PC-3 (cell line): ENCODE measurements at regions not wholly inside any gene's neighbourhood (a gene's known extent, or its start where the extent isn't known, plus 50 kb on each side); places are given as distances from the start of the nearest gene placed in this dataset.

Source experiments
- ATAC-seq: fragments of 200-7000 bp; cut with Tn5 transposase; 2 replicates; pipeline ENCODE4 v1.9.1; 2020; ENCODE audit warnings: mild to moderate bottlenecking, moderate library complexity
- BruUV-seq: library from RNA; stranded (reverse); fragments of 400-500 nt; replicated peaks from 2 replicates; lab custom pipeline; 2021; lab: Mats Ljungman, UMichigan
- CTCF ChIA-PET: fragments of 300-600 bp; sonication (Branson Sonifier 250); formaldehyde crosslinking; loops from one replicate; lab custom pipeline; 2022; ENCODE audit warnings: antibody characterized with exemption; lab: Charles Lee
- POLR2A ChIA-PET: fragments of 300-600 bp; sonication (Branson Sonifier 250); formaldehyde crosslinking; loops from one replicate; lab custom pipeline; 2022; ENCODE audit warnings: antibody characterized with exemption; ENCODE audit not compliant: unreplicated experiment; lab: Charles Lee
- DNase-seq: peaks from one replicate; pipeline ENCODE4 v3.0.0-alpha.2; 2015
- H2AFZ ChIP-seq: fragments of 300-600 bp; sonication (generic); 2 replicates; pipeline ENCODE4 v1.6.0; 2016; ENCODE audit warnings: antibody characterized with exemption, low read length
- H3F3A ChIP-seq: fragments of 300-600 bp; sonication (generic); one replicate; pipeline ENCODE4 v1.6.0; 2017; ENCODE audit warnings: antibody characterized with exemption, low read length, control low read depth, mild to moderate bottlenecking; ENCODE audit not compliant: unreplicated experiment
- H3K27ac ChIP-seq: fragments of 300-600 bp; sonication (generic); 2 replicates; pipeline ENCODE4 v1.5.1; 2016; ENCODE audit warnings: mild to moderate bottlenecking, low read length
- H3K27me3 ChIP-seq: fragments of 300-600 bp; sonication (generic); 2 replicates; pipeline ENCODE4 v1.6.1; 2016; ENCODE audit warnings: low read length, mixed read lengths
- H3K36me3 ChIP-seq: fragments of 300-600 bp; sonication (generic); 2 replicates; pipeline ENCODE4 v1.6.1; 2016; ENCODE audit warnings: low read depth, mixed run types, low read length, mixed read lengths
- H3K4me1 ChIP-seq: fragments of 300-600 bp; sonication (generic); 2 replicates; pipeline ENCODE4 v1.5.1; 2016; ENCODE audit warnings: low read length; ENCODE audit not compliant: insufficient read depth
- H3K4me2 ChIP-seq: fragments of 300-600 bp; sonication (generic); 2 replicates; pipeline ENCODE4 v1.6.0; 2016; ENCODE audit warnings: low read length
- H3K4me3 ChIP-seq: fragments of 300-600 bp; sonication (generic); 2 replicates; pipeline ENCODE4 v1.5.1; 2016; ENCODE audit warnings: mild to moderate bottlenecking, low read length, mixed read lengths
- H3K79me2 ChIP-seq: fragments of 300-600 bp; sonication (generic); 2 replicates; pipeline ENCODE4 v1.6.1; 2017; ENCODE audit warnings: low read length, mixed read lengths
- H3K9ac ChIP-seq: fragments of 300-600 bp; sonication (generic); 2 replicates; pipeline ENCODE4 v1.6.0; 2016; ENCODE audit warnings: mild to moderate bottlenecking, low read length
- H3K9me2 ChIP-seq: fragments of 300-600 bp; sonication (generic); replicated peaks from 2 replicates; pipeline ENCODE4 v1.6.1; 2016; ENCODE audit warnings: mixed run types, low read length, mixed read lengths
- H3K9me3 ChIP-seq: fragments of 300-600 bp; sonication (generic); 2 replicates; pipeline ENCODE4 v1.6.1; 2016; ENCODE audit warnings: low read length, mixed read lengths
- H4K20me1 ChIP-seq: fragments of 300-600 bp; sonication (generic); 2 replicates; pipeline ENCODE4 v1.6.1; 2016; ENCODE audit warnings: low read length, mixed read lengths
- CTCF ChIP-seq: fragments of 300-600 bp; sonication (generic); conservative IDR thresholded peaks from 2 replicates; pipeline ENCODE4 v1.5.1; 2017; ENCODE audit warnings: antibody characterized with exemption, low read depth, mild to moderate bottlenecking, low read length
- EZH2 ChIP-seq: fragments of 300-600 bp; sonication (generic); IDR thresholded peaks from one replicate; pipeline ENCODE4 v1.6.1; 2017; ENCODE audit warnings: antibody characterized with exemption, mild to moderate bottlenecking, low read length; ENCODE audit not compliant: unreplicated experiment
- EZH2phosphoT487 ChIP-seq: fragments of 300-600 bp; sonication (generic); IDR thresholded peaks from 2 replicates; pipeline ENCODE4 v1.6.1; 2018; ENCODE audit warnings: mild to moderate bottlenecking, antibody characterized with exemption, low read length, borderline replicate concordance
- intact Hi-C: fragments of 100-400 bp; cut with micrococcal nuclease; formaldehyde crosslinking; loops from 2 replicates; pipeline ENCODE4 v1.9.0; 2023

- BruUV-seq, result no TSS peak
Measured at GRCh38 chr11:39458481-39458880, 2001.0 kb downstream of the LRRC4C start.

GRCh38 chr11:39443424-39444022 lies 2015.9 kb downstream of the LRRC4C start:
- H3K79me2 ChIP-seq, result no peaks in the 10 kb centered on the region
- no peaks in the 10 kb centered on the region for H3K9me3 ChIP-seq
- no peak overlapping the region for H3K4me2 ChIP-seq
- ATAC-seq (no peak), DNase-seq (no peak)
- no peaks in the 10 kb centered on the region for H3K36me3 ChIP-seq
- no peaks in the 10 kb centered on the region for H3K4me1 ChIP-seq
- H3K9ac ChIP-seq, result no peak overlapping the region
- H2AFZ ChIP-seq, result no peak overlapping the region
- BruUV-seq, result no TSS peak
- intact Hi-C loops, result no loop called here
- POLR2A ChIA-PET, result no interaction called here
- no peaks in the 10 kb centered on the region for H3F3A ChIP-seq
- TF ChIP-seq EZH2, result no peak
- TF ChIP-seq EZH2phosphoT487, result no peak
- TF ChIP-seq CTCF, result no peak
- no peak overlapping the region for H3K27ac ChIP-seq
- H3K9me2 ChIP-seq, result no peaks in the 10 kb centered on the region
- CTCF ChIA-PET, result no interaction called here
- H4K20me1 ChIP-seq, result no peaks in the 10 kb centered on the region
- H3K27me3 ChIP-seq, result no peaks in the 10 kb centered on the region
- no peak overlapping the region for H3K4me3 ChIP-seq

More at GRCh38 chr11:39458481-39458880, 2001.0 kb downstream of the LRRC4C start:
- CTCF ChIA-PET, result no interaction called here
- Histone ChIP-seq H3K27me3 (no peaks in the 10 kb centered on the region), H3K4me3 (no peak overlapping the region), H3K4me2 (no peak overlapping the region), H3K9ac (no peak overlapping the region), H3F3A (no peaks in the 10 kb centered on the region), H3K36me3 (no peaks in the 10 kb centered on the region), H2AFZ (no peak overlapping the region), H3K4me1 (no peaks in the 10 kb centered on the region), H3K9me3 (no peaks in the 10 kb centered on the region), H3K9me2 (no peaks in the 10 kb centered on the region), H3K27ac (no peak overlapping the region), H4K20me1 (no peaks in the 10 kb centered on the region), H3K79me2 (no peaks in the 10 kb centered on the region)
- POLR2A ChIA-PET, result no interaction called here
- TF ChIP-seq EZH2phosphoT487 (no peak), EZH2 (no peak), CTCF (no peak)
- intact Hi-C loops, result no loop called here
- DNase-seq, result no peak
- no peak for ATAC-seq

- no TSS peak for BruUV-seq
- CTCF ChIA-PET, result no interaction called here
Measured at GRCh38 chr11:39442177-39442576, 2017.3 kb downstream of the LRRC4C start.

More at GRCh38 chr11:39442177-39442576, 2017.3 kb downstream of the LRRC4C start:
- no peaks in the 10 kb centered on the region for H4K20me1 ChIP-seq
- no peak overlapping the region for H3K4me3 ChIP-seq
- H3K27ac ChIP-seq, result no peak overlapping the region
- no peak overlapping the region for H3K4me2 ChIP-seq
- no peaks in the 10 kb centered on the region for H3F3A ChIP-seq
- H3K9me3 ChIP-seq, result no peaks in the 10 kb centered on the region
- H3K79me2 ChIP-seq, result no peaks in the 10 kb centered on the region
- intact Hi-C loops, result no loop called here
- no peak overlapping the region for H2AFZ ChIP-seq
- TF ChIP-seq CTCF (no peak), EZH2 (no peak), EZH2phosphoT487 (no peak)
- H3K4me1 ChIP-seq, result no peaks in the 10 kb centered on the region
- no peak overlapping the region for H3K9ac ChIP-seq
- ATAC-seq, result no peak
- H3K9me2 ChIP-seq, result no peaks in the 10 kb centered on the region
- POLR2A ChIA-PET, result no interaction called here
- no peaks in the 10 kb centered on the region for H3K27me3 ChIP-seq
- DNase-seq, result no peak
- no peaks in the 10 kb centered on the region for H3K36me3 ChIP-seq
